GM12892 (cell line): ENCODE measurements at regions not wholly inside any gene's neighbourhood (a gene's known extent, or its start where the extent isn't known, plus 50 kb on each side); places are given as distances from the start of the nearest gene placed in this dataset.

ENCODE experiments used
- POLR2A ChIP-seq: IDR thresholded peaks from 2 replicates; pipeline ENCODE4 v1.6.1; 2011; ENCODE audit warnings: low read depth, low read length, control low read depth
- POLR2AphosphoS5 ChIP-seq: IDR thresholded peaks from 2 replicates; pipeline ENCODE4 v1.6.1; 2011; ENCODE audit warnings: low read depth, low read length, control low read depth

DNA sequence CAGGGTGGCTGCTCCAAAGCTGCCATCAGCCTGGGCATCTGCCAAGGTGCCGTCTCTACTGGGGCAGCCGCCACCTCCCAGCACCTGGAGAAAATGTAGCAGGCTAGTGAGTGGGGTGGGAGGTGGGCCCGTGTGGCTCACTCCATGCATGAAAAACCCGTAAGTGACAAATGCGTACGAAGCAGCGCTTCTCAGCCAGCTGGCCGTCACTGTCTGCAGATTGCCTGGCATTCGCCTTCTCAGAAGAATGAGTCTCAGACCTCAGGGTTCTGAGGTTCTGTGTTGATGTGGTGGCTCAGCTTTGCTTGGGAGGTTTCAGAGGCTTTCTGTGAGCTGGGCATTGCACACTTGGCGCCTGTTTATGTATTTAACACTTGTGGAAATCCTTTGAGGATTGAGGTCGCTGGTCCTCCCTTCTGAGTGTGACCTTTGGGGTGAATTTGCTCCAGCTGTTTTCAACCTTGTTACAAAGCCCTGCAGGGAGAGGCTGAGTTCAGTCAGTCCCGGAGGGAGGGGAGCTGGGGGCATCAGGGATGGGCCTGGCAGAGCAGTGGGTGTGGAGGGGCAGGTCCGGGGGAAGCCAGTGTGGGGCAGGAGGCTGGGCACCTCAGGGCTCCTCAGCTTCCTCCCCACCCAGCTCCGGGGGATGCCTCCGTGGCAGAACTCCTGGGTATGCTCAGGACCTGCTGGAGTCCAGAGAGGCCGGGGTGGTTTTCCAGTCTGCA lies 977.0 kb downstream of the TBC1D22A start:
- TF ChIP-seq POLR2AphosphoS5 (no peak), POLR2A (no peak)
